ENCODE measurements at regions not wholly inside any gene's neighbourhood (a gene's known extent, or its start where the extent isn't known, plus 50 kb on each side); places are given as distances from the start of the nearest gene placed in this dataset.

- no peak overlapping the region for H3K4me3 ChIP-seq (ENCODE audit: low read depth, low read length)
- POLR2A ChIA-PET, result no interaction called here
- TF ChIP-seq, protein P1, sequence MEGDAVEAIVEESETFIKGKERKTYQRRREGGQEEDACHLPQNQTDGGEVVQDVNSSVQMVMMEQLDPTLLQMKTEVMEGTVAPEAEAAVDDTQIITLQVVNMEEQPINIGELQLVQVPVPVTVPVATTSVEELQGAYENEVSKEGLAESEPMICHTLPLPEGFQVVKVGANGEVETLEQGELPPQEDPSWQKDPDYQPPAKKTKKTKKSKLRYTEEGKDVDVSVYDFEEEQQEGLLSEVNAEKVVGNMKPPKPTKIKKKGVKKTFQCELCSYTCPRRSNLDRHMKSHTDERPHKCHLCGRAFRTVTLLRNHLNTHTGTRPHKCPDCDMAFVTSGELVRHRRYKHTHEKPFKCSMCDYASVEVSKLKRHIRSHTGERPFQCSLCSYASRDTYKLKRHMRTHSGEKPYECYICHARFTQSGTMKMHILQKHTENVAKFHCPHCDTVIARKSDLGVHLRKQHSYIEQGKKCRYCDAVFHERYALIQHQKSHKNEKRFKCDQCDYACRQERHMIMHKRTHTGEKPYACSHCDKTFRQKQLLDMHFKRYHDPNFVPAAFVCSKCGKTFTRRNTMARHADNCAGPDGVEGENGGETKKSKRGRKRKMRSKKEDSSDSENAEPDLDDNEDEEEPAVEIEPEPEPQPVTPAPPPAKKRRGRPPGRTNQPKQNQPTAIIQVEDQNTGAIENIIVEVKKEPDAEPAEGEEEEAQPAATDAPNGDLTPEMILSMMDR (IDR thresholded peaks at IDR 0.05; ENCODE audit: insufficient read depth, low read depth, low read length), result no peak
- H3K27me3 ChIP-seq (ENCODE audit: control insufficient read depth, insufficient read depth, low read length), result no peaks in the 10 kb centered on the region
- no peaks in the 10 kb centered on the region for H3K36me3 ChIP-seq (ENCODE audit: control insufficient read depth, insufficient read depth, low read length)
- CTCF ChIA-PET, result no interaction called here
- DNase-seq (ENCODE audit: low read depth), result no peak
Observed at GRCh38 chr5:2563046-2563445, 188.4 kb downstream of the IRX2 start.

GRCh38 chr5:2562036-2562435, 189.4 kb downstream of the IRX2 start:
- POLR2A ChIA-PET, result no interaction called here
- H3K36me3 ChIP-seq (ENCODE audit: control insufficient read depth, insufficient read depth, low read length), result no peaks in the 10 kb centered on the region
- CTCF ChIA-PET, result no interaction called here

DNA sequence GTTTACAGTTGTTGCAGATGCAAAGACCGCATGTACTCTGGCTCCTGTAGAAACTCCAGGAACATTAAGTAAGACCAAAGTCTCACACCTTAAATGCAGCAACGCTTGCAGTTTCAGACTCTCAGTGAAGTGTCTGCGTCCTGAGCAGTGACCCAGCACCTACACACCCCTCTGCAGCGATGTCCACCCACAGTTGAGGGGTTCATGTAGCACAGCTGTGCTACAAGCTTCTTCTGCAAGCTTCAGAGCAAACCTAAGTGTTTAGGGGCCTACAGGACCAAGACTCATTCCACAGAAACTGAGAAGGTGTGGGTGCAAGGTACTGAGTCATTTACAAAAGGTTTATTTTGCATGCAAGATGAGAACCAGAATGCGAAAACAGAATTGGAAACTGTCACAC, 191.0 kb downstream of the IRX2 start:
- H3K36me3 ChIP-seq (ENCODE audit: control insufficient read depth, insufficient read depth, low read length), result no peaks in the 10 kb centered on the region
- no peaks in the 10 kb centered on the region for H3K27me3 ChIP-seq (ENCODE audit: control insufficient read depth, insufficient read depth, low read length)
- CTCF ChIA-PET, result no interaction called here
- POLR2A ChIA-PET, result no interaction called here
- H3K4me3 ChIP-seq (ENCODE audit: low read depth, low read length), result no peak overlapping the region
- no peak for DNase-seq (ENCODE audit: low read depth)
- TF ChIP-seq, protein P1 (IDR thresholded peaks at IDR 0.05; ENCODE audit: insufficient read depth, low read depth, low read length), result no peak

More at GRCh38 chr5:2562036-2562435, 189.4 kb downstream of the IRX2 start:
- no peaks in the 10 kb centered on the region for H3K27me3 ChIP-seq (ENCODE audit: control insufficient read depth, insufficient read depth, low read length)
- H3K4me3 ChIP-seq (ENCODE audit: low read depth, low read length), result no peak overlapping the region
- DNase-seq (ENCODE audit: low read depth), result no peak
- TF ChIP-seq, protein P1 (IDR thresholded peaks at IDR 0.05; ENCODE audit: insufficient read depth, low read depth, low read length), result no peak

DNA sequence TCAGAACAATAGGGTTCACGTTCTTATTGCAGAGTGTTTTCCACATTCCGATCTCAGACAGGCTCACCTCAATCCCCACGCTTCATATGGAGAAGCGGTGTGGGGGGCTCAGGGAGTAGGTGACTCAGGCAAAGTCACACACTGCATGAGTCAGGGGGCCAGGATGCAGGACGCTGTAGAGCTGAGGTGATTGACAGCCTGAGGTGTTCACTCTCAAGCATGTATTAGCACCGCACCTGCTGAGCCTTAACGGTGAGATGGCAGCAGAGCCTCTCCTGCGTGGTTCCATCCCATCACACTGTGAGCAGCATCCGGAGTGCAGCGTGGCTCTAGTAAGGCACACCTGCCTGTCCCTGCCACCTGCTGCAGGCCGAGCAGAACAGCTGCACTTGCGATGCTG, 194.0 kb downstream of the IRX2 start:
- DNase-seq (ENCODE audit: low read depth), result no peak
- CTCF ChIA-PET, result no interaction called here
- Histone ChIP-seq H3K36me3 (ENCODE audit: control insufficient read depth, insufficient read depth, low read length) (no peaks in the 10 kb centered on the region), H3K4me3 (ENCODE audit: low read depth, low read length) (no peak overlapping the region), H3K27me3 (ENCODE audit: control insufficient read depth, insufficient read depth, low read length) (no peaks in the 10 kb centered on the region)
- POLR2A ChIA-PET, result no interaction called here
- TF ChIP-seq, protein P1 (IDR thresholded peaks at IDR 0.05; ENCODE audit: insufficient read depth, low read depth, low read length), result no peak

DNA sequence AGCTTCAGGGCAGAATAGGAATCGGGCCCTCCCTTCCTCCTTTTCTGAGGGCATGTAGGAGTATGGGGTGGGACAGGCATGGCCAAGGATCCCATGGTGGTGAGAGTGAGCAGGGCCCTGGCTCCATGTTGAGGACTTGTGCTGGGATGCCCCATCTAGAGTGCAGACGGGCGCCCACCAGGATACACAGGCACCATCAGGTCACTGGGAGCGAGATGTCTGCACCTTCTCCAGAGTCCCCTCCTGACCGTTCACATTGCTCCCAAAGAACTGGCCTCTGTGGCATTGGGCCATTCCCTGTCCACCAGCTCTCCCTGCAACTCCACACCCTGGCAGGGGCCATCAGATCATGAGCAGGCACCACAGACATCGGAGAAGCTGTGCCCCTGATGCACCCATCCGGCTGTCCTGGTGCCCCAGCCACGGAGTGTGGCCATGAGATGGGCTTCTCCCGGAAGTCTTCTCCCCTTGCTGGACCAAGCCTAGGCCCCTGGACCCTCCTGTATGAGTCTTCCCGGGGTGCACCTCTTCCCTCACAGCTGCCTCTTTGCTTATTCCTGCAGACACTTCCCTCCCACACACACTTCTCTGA, 195.0 kb downstream of the IRX2 start:
- DNase-seq (ENCODE audit: low read depth), result no peak
- Histone ChIP-seq H3K4me3 (ENCODE audit: low read depth, low read length) (no peak overlapping the region), H3K36me3 (ENCODE audit: control insufficient read depth, insufficient read depth, low read length) (no peaks in the 10 kb centered on the region), H3K27me3 (ENCODE audit: control insufficient read depth, insufficient read depth, low read length) (no peaks in the 10 kb centered on the region)
- TF ChIP-seq, protein P1 (IDR thresholded peaks at IDR 0.05; ENCODE audit: insufficient read depth, low read depth, low read length), result no peak
- CTCF ChIA-PET, result no interaction called here
- POLR2A ChIA-PET, result no interaction called here

Data from BJ (cell line).